GM19099 (cell line): ENCODE measurements at regions not wholly inside any gene's neighbourhood (a gene's known extent, or its start where the extent isn't known, plus 50 kb on each side); places are given as distances from the start of the nearest gene placed in this dataset.

Source experiments
- POLR2A ChIP-seq: IDR thresholded peaks from 3 replicates; pipeline ENCODE4 v1.6.1; 2011; ENCODE audit warnings: low read depth; ENCODE audit not compliant: insufficient read length; ENCODE audit errors: extremely low read depth

DNA sequence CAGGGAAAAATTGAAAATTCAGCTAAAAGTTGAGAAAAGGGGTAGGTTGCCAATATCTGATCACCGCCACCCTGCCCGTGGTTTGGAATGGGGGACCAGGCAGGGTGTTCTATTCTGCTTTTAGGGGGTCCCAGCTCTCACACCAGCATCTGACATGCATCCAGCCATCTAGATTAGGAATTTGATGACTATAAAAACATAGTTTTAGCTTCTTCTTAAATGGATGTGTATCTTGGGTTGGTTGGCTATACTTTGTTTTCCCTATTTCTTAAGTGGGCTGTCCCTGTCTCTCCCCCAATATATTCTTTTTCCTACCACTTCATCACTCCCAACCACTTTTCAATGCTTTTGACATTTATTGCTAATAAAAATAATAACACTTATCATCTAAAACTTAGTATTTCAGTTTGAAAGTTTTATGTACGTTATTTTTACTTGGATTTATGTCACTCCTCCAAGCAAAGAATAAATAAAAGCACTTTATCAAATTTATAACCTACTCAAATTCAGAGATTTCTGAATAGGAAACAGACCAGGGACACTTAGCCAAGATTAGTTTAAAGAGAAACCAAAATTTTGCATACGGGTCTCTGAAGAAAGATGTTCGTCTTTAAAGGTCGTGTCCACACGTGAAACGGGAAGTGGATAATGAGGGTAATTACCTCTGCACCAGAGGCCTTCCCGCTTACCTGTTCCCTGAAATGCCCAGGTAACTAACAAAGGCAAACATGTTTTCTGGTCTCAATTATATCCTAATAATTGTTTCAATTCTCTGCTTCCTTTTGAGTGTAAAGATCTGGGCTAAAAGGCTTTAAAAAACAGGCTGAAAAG lies 233.2 kb upstream of the AUTS2 start:
- TF ChIP-seq POLR2A = no peak

DNA sequence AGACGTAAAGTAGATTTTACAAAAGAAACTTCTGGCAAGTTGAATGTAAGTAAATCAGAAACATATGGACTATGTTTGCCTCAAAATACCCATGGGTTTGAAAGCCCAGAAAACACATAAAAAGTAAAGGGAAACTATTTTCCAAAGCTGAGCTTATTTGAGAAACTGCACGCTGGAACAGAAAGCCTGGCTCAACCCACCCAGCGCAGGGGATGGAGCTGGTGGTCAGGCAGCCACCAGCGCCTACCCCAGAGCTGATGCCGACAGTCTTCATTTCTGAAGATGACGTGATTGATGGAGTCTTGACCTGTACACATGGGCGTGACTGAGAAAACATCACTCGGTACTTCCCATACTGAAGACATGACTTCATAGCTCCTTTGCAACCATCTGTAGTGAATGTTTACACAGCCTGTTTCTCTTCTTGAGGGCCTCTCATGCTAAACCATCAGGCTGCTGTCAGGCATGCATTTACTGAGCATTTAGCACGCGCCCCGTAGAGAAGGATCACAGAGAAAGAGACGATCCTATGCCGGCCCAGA lies 232.6 kb upstream of the AUTS2 start:
- no peak for TF ChIP-seq POLR2A

GRCh38 chr7:69367780-69368179 lies 230.5 kb upstream of the AUTS2 start:
- TF ChIP-seq POLR2A = no peak

GRCh38 chr7:69373171-69374043 lies 224.9 kb upstream of the AUTS2 start:
- no peak for TF ChIP-seq POLR2A

- no peak for TF ChIP-seq POLR2A
Observed at GRCh38 chr7:69374044-69374425, 224.2 kb upstream of the AUTS2 start.

- no peak for TF ChIP-seq POLR2A
Observed at GRCh38 chr7:69377191-69377590, 221.1 kb upstream of the AUTS2 start.

- no peak for TF ChIP-seq POLR2A
Observed at GRCh38 chr7:69388452-69389137, 209.7 kb upstream of the AUTS2 start.

GRCh38 chr7:69389216-69389615 lies 209.1 kb upstream of the AUTS2 start:
- TF ChIP-seq POLR2A = no peak

DNA sequence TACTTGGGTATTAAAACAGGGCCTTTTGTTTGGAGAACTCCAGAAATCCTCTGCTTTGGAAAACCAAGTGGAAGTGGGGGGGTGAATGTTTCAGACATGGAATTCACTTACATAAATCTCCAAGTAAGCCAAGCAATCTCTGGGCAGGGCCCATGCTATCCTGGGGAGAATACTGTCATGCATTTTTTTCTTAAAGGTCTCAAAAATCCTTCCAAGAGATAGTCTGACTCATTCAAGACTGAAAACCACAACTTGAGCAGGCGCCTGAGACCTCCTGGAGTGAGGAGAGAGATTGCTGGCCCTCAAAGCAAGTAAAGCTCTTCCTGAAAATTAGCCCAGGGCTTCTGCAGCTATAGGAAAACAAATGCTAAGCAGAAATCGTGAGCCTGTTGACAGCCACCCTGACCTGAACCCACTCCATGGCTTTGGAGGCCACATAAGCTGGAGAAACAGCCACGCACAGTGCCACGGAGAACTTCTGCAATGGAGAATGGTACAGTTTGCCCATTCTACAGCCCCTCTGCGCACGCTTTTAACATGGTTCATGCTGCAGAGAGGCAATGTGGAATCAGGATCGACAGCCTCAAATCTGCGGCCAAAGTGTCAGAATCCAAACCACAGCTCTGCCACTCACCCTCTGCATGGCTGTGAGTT lies 203.1 kb upstream of the AUTS2 start:
- no peak for TF ChIP-seq POLR2A

DNA sequence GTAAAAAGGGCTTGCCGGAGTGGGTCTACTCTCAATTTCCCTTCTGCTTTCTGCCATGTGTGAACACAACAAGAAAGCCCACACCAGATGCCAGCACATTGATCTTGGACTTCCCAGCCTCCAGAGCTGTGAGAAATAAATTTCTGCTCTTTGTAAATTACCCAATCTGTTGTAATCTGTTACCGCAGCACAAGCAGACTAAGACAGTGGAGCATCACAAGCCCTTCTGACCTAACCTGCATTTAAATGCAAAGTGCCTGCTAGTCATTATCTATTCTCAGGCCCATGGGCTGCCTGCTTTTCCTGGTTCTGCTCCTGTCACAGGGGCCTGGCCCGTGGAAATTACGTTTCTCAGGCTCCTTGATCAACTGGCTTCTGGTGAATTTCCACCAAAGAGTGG lies 199.3 kb upstream of the AUTS2 start:
- TF ChIP-seq POLR2A = no peak

DNA sequence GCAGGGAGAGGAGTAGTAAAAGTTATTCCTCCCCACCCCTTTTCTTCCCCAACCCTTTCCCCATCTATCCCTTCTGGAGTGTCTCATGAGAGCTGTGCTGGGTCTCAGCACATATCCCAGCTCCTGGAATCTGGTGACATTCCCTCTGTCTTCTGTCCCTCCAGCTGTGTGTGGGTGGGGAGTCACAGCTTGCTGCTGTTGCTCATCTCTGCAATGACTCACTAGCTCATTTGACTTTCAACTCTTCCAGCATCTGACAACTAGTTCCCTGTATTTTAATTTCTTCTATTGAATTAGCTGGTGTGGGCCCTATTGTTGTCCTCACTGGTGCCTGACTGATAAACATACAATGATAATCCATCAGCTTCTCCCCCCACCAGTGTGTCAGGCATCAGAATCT lies 198.9 kb upstream of the AUTS2 start:
- TF ChIP-seq POLR2A = no peak

DNA sequence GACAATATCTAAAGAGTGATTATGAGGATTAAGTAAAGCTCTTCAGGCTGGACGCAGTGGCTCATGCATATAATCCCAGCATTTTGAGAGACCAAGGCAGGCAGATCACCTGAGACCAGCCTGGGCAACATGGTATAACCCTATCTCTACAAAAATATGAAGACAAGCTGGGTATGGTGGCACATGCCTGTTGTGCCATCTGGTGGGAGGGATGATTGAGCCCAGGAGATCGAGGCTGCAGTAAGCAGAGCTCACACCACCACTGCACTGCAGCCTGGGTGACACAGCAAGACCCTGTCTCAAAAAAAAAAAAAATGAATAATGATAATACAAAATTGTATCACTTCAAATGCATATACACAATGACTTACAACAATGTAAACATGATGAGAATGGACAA lies 195.6 kb upstream of the AUTS2 start:
- no peak for TF ChIP-seq POLR2A

DNA sequence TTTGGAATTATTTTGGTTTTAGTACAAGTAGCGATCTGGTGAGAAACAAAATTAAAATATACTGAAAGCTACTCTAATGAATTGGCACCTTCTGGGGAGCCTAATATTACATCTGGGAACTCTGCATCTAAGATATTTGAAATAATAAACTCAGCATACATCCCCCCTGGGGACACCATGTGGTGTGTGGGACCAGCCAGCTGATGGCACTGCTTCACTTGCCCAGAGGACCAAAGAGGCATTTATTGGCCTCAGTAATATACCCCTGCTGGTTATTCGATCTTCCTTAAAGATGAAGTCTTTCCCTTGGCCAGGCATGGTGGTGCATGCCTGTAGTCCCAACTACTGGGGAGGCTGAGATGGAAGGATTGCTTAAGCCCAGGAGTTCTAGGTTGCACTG lies 195.1 kb upstream of the AUTS2 start:
- no peak for TF ChIP-seq POLR2A

GRCh38 chr7:69411018-69411417 lies 187.3 kb upstream of the AUTS2 start:
- no peak for TF ChIP-seq POLR2A

DNA sequence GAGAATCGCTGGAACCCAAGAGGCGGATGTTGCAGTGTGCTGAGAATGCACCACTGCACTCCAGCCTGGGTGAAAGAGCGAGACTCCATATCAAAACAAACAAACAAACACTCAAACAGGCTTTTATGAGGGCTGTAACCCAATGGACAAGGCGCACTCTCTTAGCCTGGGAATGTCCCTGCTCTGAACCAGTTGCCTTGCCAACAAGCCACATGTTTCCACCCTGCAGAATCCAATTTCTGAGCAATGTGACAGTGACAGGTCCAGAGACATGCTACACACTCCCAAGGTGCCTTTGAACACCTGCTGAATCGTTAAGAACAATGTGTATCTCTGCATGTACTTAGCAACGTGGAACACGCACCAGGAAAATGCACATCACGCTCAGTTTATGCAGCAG lies 186.8 kb upstream of the AUTS2 start:
- no peak for TF ChIP-seq POLR2A
